MCF 10A (cell line): ENCODE measurements at regions not wholly inside any gene's neighbourhood (a gene's known extent, or its start where the extent isn't known, plus 50 kb on each side); places are given as distances from the start of the nearest gene placed in this dataset.

Source experiments
- BruUV-seq: library from RNA; stranded (reverse); fragments of 400-500 nt; replicated peaks from 2 replicates; lab custom pipeline; 2021; lab: Mats Ljungman, UMichigan
- CTCF ChIA-PET: fragments of 300-600 bp; sonication (Branson Sonifier 250); formaldehyde crosslinking; extraction: SDS; loops from one replicate; lab custom pipeline; 2021; ENCODE audit warnings: antibody characterized with exemption, inconsistent platforms; lab: Yijun Ruan, JAX
- POLR2A ChIA-PET: fragments of 300-600, 350-650 bp; sonication (Branson Sonifier 250); formaldehyde crosslinking; extraction: SDS; loops from one replicate; lab custom pipeline; 2020; ENCODE audit warnings: antibody characterized with exemption, inconsistent platforms; lab: Yijun Ruan, JAX
- DNase-seq: peaks from one replicate; pipeline ENCODE4 v3.0.0-alpha.2; 2018; ENCODE audit not compliant: unreplicated experiment
- H3K27ac Mint-ChIP-seq: one replicate; pipeline ENCODE4 v1.8.0; 2022; ENCODE audit warnings: mild to moderate bottlenecking, low read depth, mixed read lengths; ENCODE audit not compliant: unreplicated experiment
- H3K27me3 Mint-ChIP-seq: one replicate; pipeline ENCODE4 v1.8.0; 2022; ENCODE audit warnings: mixed read lengths; ENCODE audit not compliant: insufficient read depth, unreplicated experiment
- H3K36me3 Mint-ChIP-seq: one replicate; pipeline ENCODE4 v1.8.0; 2022; ENCODE audit warnings: mild to moderate bottlenecking, moderate library complexity, mixed read lengths; ENCODE audit not compliant: insufficient read depth, unreplicated experiment
- H3K4me1 Mint-ChIP-seq: one replicate; pipeline ENCODE4 v1.8.0; 2022; ENCODE audit warnings: mixed read lengths; ENCODE audit not compliant: insufficient read depth, unreplicated experiment
- H3K4me3 Mint-ChIP-seq: one replicate; pipeline ENCODE4 v1.8.0; 2022; ENCODE audit warnings: mild to moderate bottlenecking, moderate library complexity, mixed read lengths; ENCODE audit not compliant: unreplicated experiment
- H3K9me3 Mint-ChIP-seq: one replicate; pipeline ENCODE4 v1.8.0; 2022; ENCODE audit warnings: mixed read lengths; ENCODE audit not compliant: unreplicated experiment
- CTCF ChIP-seq: fragments of 200-600 bp; IDR thresholded peaks from one replicate; pipeline ENCODE4 v1.8.0; 2022; ENCODE audit warnings: antibody characterized with exemption, mild to moderate bottlenecking; ENCODE audit not compliant: unreplicated experiment
- intact Hi-C: fragments of 100-400 bp; cut with micrococcal nuclease; formaldehyde crosslinking; loops from 2 replicates; pipeline ENCODE4 v1.14.1; 2022

- intact Hi-C loops, result no loop called here
- DNase-seq, result no peak
- TF ChIP-seq CTCF, result no peak
- ChIA-PET CTCF (no interaction called here), POLR2A (interaction anchor here (0.6 kb wide), 1 partner anchor 46 kb away, joined by 4 read pairs; no protein-coding TSS in a partner anchor)
- no peaks in the 10 kb centered on the region for H3K36me3 Mint-ChIP-seq
- H3K4me1 Mint-ChIP-seq, result no peaks in the 10 kb centered on the region
- H3K9me3 Mint-ChIP-seq, result no peaks in the 10 kb centered on the region
- no TSS peak for BruUV-seq
- H3K27me3 Mint-ChIP-seq, result no peaks in the 10 kb centered on the region
- no peak overlapping the region for H3K27ac Mint-ChIP-seq
- H3K4me3 Mint-ChIP-seq, result no peak overlapping the region
These were observed 95.6 kb upstream of the PCDH18 start for GRCh38 chr4:137627739-137628460.

- Mint-ChIP-seq H3K4me1 (no peaks in the 10 kb centered on the region), H3K9me3 (no peaks in the 10 kb centered on the region), H3K36me3 (no peaks in the 10 kb centered on the region), H3K4me3 (no peak overlapping the region), H3K27ac (no peak overlapping the region), H3K27me3 (no peaks in the 10 kb centered on the region)
- POLR2A ChIA-PET, result interaction anchor here (0.6 kb wide), 2 partner anchors 47 to 309 kb away, joined by 3 to 4 read pairs; no protein-coding TSS in a partner anchor
- no TSS peak for BruUV-seq
- DNase-seq, result no peak
- intact Hi-C loops, result no loop called here
- CTCF ChIA-PET, result no interaction called here
- TF ChIP-seq CTCF, result no peak
These were observed 94.8 kb upstream of the PCDH18 start for GRCh38 chr4:137626942-137627738.

- Mint-ChIP-seq H3K27me3 (no peaks in the 10 kb centered on the region), H3K9me3 (no peaks in the 10 kb centered on the region), H3K4me3 (no peak overlapping the region), H3K36me3 (no peaks in the 10 kb centered on the region), H3K27ac (no peak overlapping the region), H3K4me1 (no peaks in the 10 kb centered on the region)
- BruUV-seq, result no TSS peak
- TF ChIP-seq CTCF, result no peak
- ChIA-PET CTCF (interaction anchor here (0.6 kb wide), 1 partner anchor 246 kb away, joined by 3 read pairs; no protein-coding TSS in a partner anchor), POLR2A (no interaction called here)
- intact Hi-C loops, result no loop called here
- no peak for DNase-seq
These were observed 90.7 kb upstream of the PCDH18 start for GRCh38 chr4:137623013-137623412.

- no TSS peak for BruUV-seq
- intact Hi-C loops, result no loop called here
- DNase-seq, result no peak
- POLR2A ChIA-PET, result no interaction called here
- Mint-ChIP-seq H3K9me3 (no peaks in the 10 kb centered on the region), H3K4me1 (no peaks in the 10 kb centered on the region), H3K27ac (no peak overlapping the region), H3K27me3 (no peaks in the 10 kb centered on the region), H3K36me3 (no peaks in the 10 kb centered on the region), H3K4me3 (no peak overlapping the region)
- CTCF ChIA-PET, result no interaction called here
- no peak for TF ChIP-seq CTCF
These were observed 88.8 kb upstream of the PCDH18 start for GRCh38 chr4:137621056-137621455.
